NCI-H2171 treated with DMSO at 0.1 percent for 48 hours (cell line): ENCODE measurements at regions not wholly inside any gene's neighbourhood (a gene's known extent, or its start where the extent isn't known, plus 50 kb on each side); places are given as distances from the start of the nearest gene placed in this dataset.
"Not testable (repeated sequence)": the region's sequence is repeated elsewhere in the genome, so short reads cannot be mapped to it uniquely, and the experiment has no call there.

Experiments
- DNase-seq: peaks from one replicate; lab custom pipeline; 2025; lab: John Stamatoyannopoulos, UW

DNA sequence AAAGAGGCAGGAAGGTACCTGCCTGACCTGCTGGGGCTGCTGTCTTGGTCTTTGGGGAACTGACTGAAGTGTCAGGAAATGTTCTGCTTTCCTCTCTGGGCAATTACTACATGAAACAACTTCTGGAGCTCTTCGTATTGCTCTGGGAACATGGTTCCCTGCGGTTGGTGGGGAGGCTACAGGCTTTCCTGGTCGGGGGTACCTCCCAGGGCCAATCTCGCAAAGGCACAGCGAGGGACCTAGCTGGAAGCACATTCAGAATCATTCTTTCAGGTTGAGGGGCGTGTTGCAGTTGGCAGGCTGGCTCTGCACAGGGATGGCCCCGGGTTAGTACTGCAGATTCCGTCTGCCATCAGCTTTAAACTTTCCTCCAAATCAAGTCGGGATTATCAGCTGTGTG is 88.9 kb upstream of the RANBP3L start:
- no peak for DNase-seq

DNA sequence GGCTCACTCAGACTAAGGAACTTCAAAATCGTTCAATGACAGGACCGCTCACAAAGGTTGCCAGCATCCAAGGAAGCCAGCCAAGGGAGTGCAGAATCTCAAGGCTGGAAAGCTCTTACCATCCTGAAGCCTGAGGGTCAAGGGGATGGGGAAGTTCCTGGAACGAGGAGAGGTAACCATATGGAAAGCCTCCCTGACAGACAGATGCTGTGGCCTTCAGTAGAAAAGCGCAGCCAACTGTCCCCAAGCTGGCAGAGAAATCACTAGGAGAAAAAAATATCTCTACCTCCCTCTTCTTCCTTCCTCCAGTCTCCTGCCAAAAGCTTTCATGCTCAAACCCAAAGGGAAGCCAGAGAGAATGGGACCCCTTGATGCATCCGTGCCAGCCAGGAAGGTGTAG is 90.5 kb upstream of the RANBP3L start:
- DNase-seq: no peak

DNA sequence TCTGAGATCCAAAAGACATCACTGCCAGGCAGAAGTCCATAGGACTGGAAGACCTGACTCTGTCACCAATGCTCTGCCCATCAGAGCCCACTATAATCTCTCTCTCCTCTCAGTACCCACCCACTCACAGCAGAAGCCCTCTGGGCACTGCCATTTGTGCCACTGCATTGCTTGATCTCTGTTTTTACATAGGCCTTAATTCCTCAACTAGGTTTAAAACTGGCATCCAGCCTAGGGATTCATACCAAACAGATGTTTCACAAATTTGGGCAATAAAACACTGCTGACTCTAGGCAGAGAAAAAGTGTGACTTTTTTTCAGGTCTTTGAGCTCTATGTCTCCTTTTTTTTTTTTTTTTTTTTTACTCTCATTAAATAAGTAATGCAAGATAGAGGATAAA is 91.1 kb upstream of the RANBP3L start:
- no peak for DNase-seq

DNA sequence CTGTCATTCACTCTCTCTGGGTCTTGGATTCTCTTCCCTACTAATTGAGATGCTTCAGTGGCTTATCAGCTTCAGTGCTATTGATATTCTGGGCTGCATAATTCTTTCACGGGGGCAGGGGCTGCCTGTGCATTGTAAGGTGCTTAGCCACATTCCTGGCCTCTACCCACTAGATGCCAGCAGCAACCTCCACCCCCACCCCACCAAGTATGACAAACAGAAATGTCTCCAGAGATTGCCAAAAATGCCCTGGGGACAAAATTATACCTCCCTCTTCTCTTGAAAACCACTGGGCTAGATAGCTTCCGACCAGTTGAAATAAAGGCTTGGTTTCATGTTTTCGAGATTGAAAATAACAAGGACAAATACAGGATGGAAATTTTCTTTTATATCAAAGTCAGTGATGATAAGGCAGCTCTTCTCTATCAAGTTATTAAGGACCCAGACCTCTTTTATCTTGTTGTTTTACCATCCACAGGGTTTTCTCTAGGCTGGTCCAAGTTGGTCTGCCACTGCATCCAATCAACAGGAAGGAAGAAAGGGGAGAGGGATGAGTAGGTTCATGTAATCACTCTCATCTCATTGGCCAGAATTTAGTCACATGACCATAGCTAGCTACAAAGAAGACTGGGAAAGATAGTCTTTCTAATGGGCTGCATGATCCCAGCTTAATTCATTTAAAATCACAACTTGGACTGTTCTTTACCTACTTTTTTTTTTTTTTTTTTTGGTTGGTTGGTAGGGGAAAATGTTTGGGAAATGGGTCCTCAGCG is 92.1 kb upstream of the RANBP3L start:
- DNase-seq: no peak

DNA sequence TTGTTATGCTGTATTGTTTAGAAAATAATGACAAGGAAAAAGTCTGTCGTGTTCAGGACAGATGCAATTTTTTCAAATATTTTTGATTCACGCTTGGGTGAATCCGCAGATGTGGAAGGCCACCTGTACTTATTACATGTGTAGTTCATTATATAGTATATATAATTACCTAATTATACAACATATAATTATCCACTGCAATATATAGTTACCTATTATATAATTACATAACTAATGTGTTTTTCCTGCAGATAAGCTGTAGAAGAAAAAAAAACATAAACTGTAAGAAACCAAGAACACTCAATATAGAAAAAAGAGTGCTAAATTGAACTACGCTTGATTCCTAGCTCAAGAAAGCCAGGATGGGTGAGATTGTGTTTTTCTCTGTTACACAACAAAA is 93.6 kb upstream of the RANBP3L start:
- no peak for DNase-seq

DNA sequence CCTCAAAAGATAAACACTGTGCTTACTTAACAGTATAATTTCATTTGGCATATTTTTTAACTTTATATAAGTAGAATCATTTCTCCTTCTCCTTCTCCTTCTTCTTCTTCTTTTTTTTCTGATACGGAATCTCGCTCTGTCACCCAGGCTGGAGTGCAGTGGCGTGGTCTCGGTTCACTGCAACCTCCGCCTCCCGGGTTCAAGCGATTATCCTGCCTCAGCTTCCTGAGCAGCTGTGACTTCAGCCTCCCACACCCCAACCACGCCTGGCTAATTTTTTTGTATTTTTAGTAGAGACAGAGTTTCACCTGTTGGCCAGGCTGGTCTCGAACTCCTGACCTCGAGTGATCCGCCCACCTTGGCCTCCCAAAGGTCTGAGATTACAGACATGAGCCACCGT is 94.2 kb upstream of the RANBP3L start:
- not testable (repeated sequence) for DNase-seq

DNA sequence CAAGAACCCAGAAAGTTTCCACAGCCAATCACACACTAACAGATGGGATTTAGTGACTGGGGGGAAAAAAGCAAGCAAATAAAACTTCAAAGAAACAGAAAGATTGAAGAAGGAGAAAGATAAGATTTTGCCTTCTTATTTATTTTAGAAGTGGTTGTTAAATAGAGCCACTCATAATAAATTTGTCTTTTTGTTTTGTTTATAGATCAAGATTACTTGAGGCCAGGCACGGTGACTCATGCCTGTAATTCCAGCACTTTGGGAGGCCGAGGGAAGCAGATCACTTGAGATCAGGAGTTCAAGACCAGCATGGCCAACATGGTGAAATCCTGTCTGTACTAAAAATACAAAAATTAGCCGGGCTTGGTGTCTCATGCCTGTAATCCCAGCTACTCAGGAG is 94.9 kb upstream of the RANBP3L start:
- DNase-seq: no peak

DNA sequence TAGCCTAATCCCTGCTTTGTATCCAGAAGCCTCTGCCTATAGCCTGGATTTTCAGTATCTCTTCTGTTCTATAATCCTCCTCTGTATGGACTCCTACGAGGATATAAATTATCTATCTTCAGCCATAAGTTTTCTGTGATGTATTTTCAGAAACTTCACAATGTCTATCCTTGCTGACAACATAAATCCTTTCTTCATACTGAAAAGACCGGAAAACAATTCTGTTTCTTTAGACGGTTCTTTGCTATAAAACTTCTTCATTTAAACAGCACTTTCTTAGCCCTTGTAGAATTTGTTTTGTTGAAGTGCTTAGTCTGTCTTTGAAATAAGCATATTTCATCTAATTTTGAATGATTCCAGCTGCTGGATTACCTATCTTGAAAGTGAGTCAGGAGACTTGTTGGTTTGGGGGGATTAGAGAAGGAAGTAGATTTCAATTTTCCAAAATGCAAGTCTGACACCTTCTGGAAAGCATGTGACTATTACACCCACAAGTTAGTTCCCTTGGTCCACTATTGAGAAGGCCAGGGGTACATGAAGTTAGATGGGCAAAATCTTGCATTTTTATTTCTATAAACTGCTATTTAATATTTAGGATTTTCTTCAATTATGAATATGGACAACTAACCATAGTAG is 96.3 kb upstream of the RANBP3L start:
- DNase-seq: no peak

DNA sequence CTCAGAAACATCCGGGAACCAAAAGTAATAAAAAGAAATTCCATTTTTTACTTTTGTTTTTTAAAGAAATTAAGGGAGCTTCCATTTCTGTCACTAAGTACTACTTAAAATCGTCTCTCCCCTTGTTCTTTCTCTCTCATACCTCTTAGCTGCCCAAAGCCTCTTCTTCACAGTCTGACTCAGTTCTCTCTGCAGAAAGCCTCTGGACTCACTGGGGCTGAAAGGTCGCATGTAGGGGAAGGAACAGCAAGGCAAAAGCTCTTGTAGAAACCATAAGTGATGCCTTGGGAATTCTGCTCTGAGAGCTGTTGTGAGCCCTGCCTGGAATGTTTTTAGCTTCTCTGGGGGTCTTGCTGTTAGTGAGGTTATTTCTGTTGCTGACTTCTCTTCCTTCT is 100.8 kb upstream of the RANBP3L start:
- DNase-seq: no peak

DNA sequence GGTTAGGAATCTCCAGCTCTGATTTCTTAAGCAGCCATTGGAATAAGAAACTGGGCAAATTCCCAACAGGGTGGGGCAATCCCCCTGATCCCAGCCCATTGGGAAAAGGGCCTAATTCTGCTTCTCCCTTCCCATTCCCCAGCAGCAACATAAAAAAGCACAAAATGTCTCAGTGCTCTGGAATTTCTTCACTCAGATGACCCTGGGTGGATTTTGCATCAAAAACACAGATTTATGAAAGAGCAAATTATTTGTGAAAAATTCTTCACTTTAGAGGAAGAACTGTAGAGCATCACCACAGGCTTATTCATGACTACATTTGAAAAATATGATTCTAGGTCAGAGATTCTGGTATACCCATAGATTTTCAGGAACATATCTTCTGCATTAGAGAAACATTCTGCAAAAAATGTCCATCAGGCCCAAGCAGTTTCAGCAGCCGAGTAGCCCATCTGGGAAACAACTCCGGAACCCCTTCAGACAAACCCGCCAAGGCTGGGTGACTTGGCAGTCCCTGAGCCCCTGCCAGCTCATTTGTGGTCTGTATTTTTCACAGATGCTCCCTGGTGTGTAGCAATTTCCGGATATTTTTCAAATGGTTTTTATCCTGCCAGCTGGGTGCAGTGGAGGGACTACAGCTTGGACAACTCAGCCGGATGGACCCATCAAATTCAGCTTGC is 102.1 kb upstream of the RANBP3L start:
- no peak for DNase-seq

DNA sequence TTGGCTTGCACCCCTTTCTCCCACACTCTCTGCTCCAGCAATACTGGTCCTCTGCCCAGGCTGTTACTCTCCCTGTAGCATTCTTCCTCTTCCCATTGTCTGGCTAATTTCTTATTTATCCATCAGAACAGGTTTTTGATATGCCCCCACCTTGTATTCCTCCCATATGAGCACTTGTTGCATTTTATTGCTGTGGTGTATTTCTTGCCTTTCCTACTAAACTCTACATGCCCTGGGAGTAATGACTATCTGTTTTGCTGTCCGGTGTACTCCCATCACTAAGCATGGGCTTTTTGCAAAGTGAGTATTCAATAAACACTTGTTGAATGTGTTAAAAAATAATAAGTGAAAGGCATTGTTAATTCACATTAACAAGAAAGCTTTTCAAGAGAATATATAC is 104.3 kb upstream of the RANBP3L start:
- DNase-seq: no peak

DNA sequence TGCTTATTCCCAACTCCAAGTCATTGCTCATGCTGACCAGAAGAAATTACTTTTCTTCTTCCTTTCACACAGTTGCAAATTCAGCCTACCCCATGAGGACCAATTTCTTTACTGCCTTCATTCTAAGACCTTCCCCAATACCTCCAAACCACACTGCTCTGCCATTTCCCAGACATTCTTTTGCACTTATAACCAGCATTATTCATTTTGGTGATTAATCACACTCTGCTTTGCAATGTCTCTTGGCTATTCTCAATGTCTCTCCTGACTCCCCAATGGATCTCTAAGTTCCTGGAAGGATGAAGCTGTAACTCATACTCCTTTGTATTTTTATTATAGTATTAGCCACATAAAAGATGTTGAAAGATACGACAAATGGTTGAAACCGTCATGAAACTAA is 105.7 kb upstream of the RANBP3L start:
- no peak for DNase-seq

DNA sequence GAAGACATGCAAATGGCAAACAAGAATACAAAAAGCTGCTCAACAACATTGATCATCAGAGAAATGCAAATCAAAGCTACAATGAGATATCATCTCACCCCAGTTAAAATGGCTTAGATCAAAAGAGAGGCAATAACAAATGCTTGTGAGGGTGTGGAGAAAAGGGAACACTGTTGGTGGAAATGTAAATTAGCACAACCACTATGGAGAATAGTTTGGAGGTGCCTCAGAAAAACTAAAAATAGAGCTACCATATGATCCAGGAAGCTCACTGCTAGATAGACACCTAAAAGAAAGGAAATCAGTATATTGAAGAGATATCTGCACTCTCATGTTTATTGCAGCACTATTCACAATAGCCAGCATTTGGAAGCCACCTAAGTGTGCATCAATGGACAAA is 108.0 kb upstream of the RANBP3L start:
- not testable (repeated sequence) for DNase-seq

DNA sequence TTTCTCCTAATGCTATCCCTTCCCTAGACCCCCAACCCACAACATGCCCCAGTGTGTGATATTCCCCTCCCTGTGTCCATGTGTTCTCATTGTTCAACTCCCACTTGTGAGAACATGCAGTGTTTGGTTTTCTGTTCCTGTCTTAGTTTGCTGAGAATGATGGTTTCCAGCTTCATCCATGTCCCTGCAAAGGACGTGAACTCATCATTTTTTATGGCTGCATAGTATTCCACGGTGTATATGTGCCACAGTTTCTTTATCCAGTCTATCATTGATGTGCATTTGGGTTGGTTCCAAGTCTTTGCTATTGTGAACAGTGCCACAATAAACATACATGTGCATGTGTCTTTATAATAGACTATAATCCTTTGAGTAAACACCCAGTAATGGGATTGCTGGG is 109.0 kb upstream of the RANBP3L start:
- not testable (repeated sequence) for DNase-seq

DNA sequence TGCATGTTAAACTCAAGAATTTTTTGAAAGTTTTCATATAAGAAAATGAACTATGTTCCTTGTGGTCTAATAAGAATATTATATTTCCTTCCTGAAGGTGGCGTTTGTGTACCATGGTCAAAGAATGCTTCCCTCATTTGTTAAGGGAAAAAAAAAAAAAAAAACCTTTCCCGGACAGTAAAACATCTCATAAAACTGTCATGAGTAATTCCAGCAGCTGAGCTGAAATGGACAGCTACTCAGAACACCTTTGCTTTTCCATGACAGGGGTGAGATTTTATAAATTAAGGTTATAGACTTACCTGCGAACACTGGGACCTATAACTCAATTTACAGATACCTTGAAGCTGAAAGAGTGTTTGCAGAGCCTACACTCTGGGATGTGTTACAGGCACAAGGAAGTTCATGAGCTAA is 113.2 kb upstream of the RANBP3L start:
- peak; percentile 20 for DNase-seq

DNA sequence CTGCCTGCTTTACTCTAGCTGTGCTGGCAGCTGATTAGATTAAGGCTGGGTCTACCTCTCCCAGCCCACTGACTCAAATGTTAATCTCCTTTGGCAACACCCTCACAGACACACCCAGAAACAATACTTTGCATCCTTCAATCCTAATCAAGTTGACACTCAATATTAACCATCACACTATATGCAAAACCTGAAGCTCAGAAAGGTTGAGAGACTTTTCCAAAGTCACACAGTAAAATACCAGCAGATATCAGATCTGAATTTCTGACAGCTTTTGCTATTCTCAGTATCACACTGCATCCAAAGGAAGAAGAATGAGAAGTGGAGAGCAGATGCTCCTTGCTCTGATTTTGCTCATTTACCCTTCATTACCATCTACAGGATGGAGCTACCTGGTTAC is 114.9 kb upstream of the RANBP3L start:
- DNase-seq: no peak

DNA sequence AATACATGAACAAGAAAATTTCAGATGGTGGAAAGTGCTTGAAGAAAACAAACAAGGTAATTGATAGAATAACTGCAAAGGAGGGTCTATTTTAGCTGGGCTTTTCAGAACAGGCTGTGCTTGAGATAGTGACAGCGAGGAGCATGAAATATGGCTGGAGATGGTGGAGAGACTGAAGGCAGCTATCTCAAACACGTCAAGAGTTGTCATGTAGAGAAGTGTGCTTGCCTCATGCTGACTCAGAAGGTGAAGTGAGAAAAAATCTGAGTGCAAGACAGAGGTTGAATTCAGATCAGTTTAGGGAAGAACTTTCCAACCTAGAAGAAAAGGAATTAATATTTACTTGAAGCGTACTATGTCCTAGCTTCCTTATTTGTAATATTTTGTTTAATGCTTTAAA is 115.5 kb upstream of the RANBP3L start:
- no peak for DNase-seq

DNA sequence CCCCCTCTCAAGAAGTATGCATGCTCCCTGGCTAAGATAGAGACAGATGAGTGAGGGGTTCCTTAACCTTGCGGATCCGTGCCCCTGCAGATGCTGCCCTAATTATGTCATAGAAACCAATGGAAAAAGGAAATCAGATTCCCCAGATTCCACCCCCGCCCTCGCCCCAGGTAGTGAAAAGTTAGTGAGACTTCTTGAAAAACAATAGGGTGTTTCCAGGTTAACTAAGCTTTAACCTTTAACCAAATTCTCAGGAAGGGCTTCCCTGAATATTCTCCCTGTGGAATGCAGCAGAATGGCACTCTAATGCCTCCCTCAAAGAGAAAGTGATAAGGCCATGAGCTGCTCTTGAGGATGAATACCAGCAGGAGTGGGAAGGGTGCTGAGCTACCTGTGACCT is 116.0 kb upstream of the RANBP3L start:
- no peak for DNase-seq

DNA sequence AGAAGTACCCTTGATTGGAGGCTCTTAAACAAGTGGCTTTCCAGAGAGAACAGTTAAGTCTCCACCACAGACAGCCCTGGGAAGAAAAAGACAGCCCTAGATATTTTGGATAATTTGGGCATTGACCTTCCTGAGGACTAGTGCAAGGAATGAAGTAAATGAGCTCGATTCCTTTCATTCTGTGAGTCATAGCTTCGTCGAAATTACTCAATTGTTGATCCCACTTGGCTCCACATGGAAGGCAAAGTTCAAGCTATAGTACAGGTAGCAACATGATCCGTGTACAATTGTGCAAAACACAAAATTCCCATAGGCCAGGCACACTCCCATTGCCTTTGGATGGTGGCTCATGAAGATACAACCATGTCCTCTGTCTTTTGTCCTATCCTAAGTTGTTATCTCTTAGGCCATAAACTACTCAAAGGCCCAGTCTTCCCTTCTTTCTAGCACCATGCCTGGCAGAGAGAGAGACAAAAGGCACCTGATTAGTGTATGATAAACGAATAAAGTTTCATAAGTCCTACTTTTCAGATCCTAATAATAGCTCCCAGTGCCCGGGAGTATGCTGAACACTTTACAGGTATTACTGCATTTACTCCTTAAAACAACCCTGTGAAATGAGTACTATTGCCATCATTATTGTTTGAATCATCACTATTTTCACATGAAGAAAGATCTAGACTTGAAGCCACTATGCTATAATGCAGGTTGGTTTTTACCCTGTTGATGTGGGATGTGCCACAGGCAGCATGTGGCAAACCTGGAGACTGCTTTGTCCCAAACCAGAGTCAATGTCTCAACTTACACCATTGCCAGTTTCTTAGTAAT is 116.7 kb upstream of the RANBP3L start:
- DNase-seq: no peak

DNA sequence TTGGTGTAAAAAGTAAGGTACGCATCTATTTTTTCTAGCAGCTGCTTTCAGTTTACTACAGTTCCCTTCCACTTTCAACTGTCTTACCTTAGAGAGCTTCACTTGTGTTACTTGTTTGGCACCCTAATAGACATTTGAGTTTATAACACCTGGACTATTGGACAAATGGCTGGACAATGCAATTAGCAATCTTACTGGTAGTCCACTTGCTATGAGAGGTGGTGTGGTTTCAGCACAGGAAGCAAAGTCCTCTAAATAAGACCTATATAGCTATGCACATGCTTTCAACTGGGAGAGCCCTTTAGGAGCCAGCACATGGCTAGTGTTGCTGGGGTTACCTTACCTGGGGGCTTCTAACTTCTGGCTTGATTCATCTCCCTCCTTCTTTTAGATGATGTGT is 119.6 kb upstream of the RANBP3L start:
- no peak for DNase-seq

DNA sequence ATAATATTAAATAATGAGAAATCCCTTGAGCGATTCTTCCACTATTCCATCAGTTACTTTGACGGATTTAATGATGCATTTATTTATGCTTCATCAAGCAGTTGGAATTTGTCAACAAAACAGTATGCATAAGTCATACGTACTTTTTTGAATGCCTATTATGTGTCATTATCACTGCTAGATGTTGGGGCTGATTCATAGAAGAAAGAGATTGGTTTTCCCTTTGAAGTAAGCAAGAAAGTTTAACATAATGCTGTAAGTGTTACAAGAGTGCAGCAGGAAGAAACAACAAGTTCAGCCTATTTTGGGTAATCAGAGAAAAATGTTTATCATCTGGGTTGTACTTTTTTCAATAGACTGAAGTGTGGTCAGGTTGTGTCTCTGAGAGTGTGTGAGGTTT is 121.2 kb upstream of the RANBP3L start:
- DNase-seq: no peak

DNA sequence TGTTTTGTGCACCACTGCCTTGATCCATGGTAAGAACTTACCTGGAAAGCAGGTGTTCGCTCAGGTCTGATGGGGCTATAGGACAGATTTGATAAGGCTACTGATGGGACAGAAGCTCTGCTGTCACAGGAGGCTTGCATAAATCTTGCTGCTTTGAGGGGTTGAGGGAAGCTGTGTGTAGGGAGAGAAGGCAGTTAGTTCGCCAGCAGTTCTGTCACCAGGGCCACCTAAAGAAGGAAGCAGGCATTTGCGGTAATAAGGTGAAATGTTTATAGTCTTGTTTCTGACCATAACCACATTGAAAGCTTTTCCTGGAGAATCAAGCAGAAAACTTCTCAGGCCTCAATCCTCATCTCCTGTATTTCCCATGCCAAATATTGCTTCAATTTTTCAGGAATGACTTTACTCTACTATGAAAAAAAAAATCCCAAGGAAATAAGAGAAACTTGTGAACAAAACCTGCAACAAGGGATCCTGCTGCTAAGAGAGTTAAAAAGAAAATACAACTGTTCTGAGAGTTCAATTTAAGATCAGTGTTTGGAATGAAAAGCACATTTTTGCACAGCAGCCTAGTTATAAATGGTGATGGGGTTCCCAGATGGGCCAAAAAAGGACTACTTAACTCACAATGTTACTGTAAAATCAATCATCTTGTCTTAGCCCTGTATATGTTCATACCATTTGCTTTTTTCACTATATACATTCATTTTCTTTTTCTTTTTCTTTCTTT is 122.0 kb upstream of the RANBP3L start:
- no peak for DNase-seq
